Ovary (tissue), 3 donors: ENCODE measurements at regions not wholly inside any gene's neighbourhood (a gene's known extent, or its start where the extent isn't known, plus 50 kb on each side); places are given as distances from the start of the nearest gene placed in this dataset.

Experiments
- CTCF ChIP-seq, 3 donors: fragments of 450-650 bp in 2 of 3; fragments of 200-600 bp in 1 of 3; IDR thresholded peaks; one replicate each; pipeline versions ENCODE4 v1.5.1 to v1.8.0; 2016 to 2022; ENCODE audit warnings: antibody characterized with exemption in 3 of 3, mild to moderate bottlenecking in 1 of 3
- EP300 ChIP-seq: sonication (generic); formaldehyde crosslinking; IDR thresholded peaks from one replicate; pipeline ENCODE4 v1.6.1; 2017; ENCODE audit warnings: antibody characterized with exemption
- POLR2A ChIP-seq: fragments of 450-650 bp; IDR thresholded peaks from one replicate; pipeline ENCODE4 v1.6.1; 2017; ENCODE audit warnings: antibody characterized with exemption, mild to moderate bottlenecking, moderate library complexity
- donor health status: DM: no; HTN: no; CAD: no.

- TF ChIP-seq EP300 = no peak
- no peak for TF ChIP-seq CTCF (IDR thresholded peaks at IDR 0.05)
- no peak for TF ChIP-seq POLR2A
These were observed 458.2 kb downstream of the TSHZ3 start for GRCh38 chr19:30891051-30891450.
